ENCODE measurements at regions not wholly inside any gene's neighbourhood (a gene's known extent, or its start where the extent isn't known, plus 50 kb on each side); places are given as distances from the start of the nearest gene placed in this dataset.
"Not testable (repeated sequence)": the region's sequence is repeated elsewhere in the genome, so short reads cannot be mapped to it uniquely, and the experiment has no call there.

DNA sequence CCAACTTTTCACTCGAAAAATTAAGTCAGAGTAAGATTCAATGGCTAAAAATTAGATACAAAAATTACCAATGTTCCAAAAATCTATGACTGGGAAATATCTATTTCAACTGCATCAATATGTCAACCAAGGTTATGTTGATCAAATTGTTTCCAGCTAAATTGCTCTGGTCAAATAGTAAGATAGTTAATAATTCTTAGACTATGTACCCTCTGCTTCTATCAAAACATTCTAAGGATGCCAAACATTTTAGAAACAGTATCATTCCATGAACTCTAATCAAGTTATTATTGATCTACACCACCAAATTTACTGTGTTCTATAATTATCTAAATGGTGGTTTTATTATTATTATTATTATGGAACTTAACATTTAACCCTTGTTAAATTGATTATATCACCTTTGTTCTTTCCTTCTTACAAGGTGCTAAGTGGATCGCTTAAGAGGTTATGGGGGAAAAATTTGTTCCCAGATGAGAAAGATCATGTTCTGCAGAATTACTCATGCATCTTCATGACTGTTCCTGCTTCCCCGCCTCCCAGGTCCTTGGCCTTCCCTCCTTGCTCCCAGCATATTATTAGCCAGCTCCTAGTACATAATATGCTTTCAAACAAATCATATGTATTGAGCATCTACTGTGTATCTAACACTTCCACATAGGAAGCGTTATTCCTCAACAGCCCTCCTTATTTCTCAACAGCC is 240.5 kb upstream of the KRR1 start:
- H3K4me3 Mint-ChIP-seq = no peak overlapping the region
- H3K9me3 Mint-ChIP-seq = 0 out of 2 replicates have a peak, but pooled peaks cover 3% of the 10 kb centered on the region
- H3K36me3 Mint-ChIP-seq = no peaks in the 10 kb centered on the region; the same call in 1 of the 2 replicates
- POLR2A ChIA-PET = no interaction called here
- ATAC-seq (no peak), DNase-seq (ENCODE audit: low spot score) (no peak)
- peaks cover 4% of the 10 kb centered on the region for H3K4me1 Mint-ChIP-seq
- no peak overlapping the region for H3K27ac Mint-ChIP-seq
- TF ChIP-seq IRF2 (CRISPR knock-in tag; IDR thresholded peaks at IDR 0.05; ENCODE audit: borderline replicate concordance, low read depth) (no peak), FOXP1 (CRISPR knock-in tag; IDR thresholded peaks at IDR 0.05; ENCODE audit: borderline replicate concordance) (no peak), CDX4 (CRISPR knock-in tag; IDR thresholded peaks at IDR 0.05; ENCODE audit: borderline replicate concordance) (no peak)
- H3K27me3 Mint-ChIP-seq (ENCODE audit: low read depth) = no peaks in the 10 kb centered on the region
- CTCF ChIA-PET = no interaction called here

DNA sequence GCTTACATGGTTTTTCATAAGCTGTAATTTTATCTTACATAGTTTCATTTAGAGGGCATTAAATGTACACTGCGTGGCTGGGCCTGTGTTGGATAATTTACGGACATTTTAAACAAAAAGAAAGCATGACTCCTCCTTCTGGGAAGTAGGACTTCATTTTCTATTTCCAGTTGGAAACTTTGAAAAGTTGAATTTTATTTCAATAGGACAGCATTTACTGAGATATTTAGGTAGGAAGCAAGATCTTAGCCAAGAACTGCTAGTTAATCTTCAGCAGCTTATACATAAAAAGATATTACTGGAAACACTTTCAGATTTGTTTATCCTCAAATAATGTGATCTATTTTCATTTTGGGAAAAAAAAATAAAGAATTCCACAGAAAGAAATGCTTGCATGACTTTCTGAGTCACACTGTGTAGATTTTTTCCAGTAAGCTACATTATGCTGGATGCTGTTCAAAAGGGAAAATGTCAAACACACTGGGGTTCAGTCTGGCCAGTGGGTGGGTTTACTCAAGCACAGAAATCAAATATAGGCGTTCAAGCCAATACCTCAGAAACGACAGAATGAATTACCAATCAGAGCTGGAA is 239.4 kb upstream of the KRR1 start:
- Mint-ChIP-seq H3K4me3 (no peak overlapping the region), H3K36me3 (no peaks in the 10 kb centered on the region; the same call in 1 of the 2 replicates), H3K27me3 (ENCODE audit: low read depth) (no peaks in the 10 kb centered on the region), H3K9me3 (0 out of 2 replicates have a peak, but pooled peaks cover 3% of the 10 kb centered on the region), H3K27ac (no peak overlapping the region), H3K4me1 (peaks cover 13% of the 10 kb centered on the region)
- POLR2A ChIA-PET = no interaction called here
- DNase-seq (ENCODE audit: low spot score) = no peak
- no peak for TF ChIP-seq ATF1 (CRISPR knock-in tag; IDR thresholded peaks at IDR 0.05)
- TF ChIP-seq NR1H2 (CRISPR knock-in tag; IDR thresholded peaks at IDR 0.05) = no peak
- TF ChIP-seq ZNF232 (CRISPR knock-in tag; IDR thresholded peaks at IDR 0.05) = no peak
- CTCF ChIA-PET = no interaction called here
- no peak for ATAC-seq

DNA sequence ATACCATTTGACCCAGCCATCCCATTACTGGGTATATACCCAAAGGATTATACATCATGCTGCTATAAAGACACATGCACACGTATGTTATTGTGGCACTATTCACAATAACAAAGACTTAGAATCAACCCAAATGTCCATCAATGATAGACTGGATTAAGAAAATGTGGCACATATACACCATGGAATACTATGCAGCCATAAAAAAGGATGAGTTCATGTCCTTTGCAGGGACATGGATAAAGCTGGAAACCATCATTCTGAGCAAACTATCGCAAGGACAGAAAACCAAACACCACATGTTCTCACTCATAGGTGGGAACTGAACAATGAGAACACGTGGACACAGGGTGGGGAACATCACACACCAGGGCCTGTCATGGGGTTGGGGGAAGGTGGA is 237.6 kb upstream of the KRR1 start:
- H3K36me3 Mint-ChIP-seq; DNase-seq (ENCODE audit: low spot score); ATAC-seq; CTCF ChIA-PET; H3K4me3 Mint-ChIP-seq; H3K27ac Mint-ChIP-seq; H3K27me3 Mint-ChIP-seq (ENCODE audit: low read depth); H3K9me3 Mint-ChIP-seq: not testable (repeated sequence)
- POLR2A ChIA-PET = interaction anchor here (0.7 kb wide), 1 partner anchor 1376 kb away, joined by 4 read pairs; no protein-coding TSS in a partner anchor
- peaks cover 27% of the 10 kb centered on the region for H3K4me1 Mint-ChIP-seq

GRCh38 chr12:75748136-75748535 is 236.7 kb upstream of the KRR1 start:
- no peaks in the 10 kb centered on the region for H3K27me3 Mint-ChIP-seq (ENCODE audit: low read depth)
- ATAC-seq (no peak), DNase-seq (ENCODE audit: low spot score) (no peak)
- CTCF ChIA-PET = no interaction called here
- POLR2A ChIA-PET = no interaction called here
- no peaks in the 10 kb centered on the region; the same call in 1 of the 2 replicates for H3K36me3 Mint-ChIP-seq
- H3K27ac Mint-ChIP-seq = no peak overlapping the region
- peaks cover 27% of the 10 kb centered on the region for H3K4me1 Mint-ChIP-seq
- no peak overlapping the region for H3K4me3 Mint-ChIP-seq
- no peak for TF ChIP-seq HMGA2 (CRISPR knock-in tag; IDR thresholded peaks at IDR 0.05)
- no peak for TF ChIP-seq CREB1 (CRISPR knock-in tag; IDR thresholded peaks at IDR 0.05)
- no peak for TF ChIP-seq RORB (CRISPR knock-in tag; IDR thresholded peaks at IDR 0.05)
- H3K9me3 Mint-ChIP-seq = 0 out of 2 replicates have a peak, but pooled peaks cover 3% of the 10 kb centered on the region

- no peaks in the 10 kb centered on the region; the same call in 1 of the 2 replicates for H3K36me3 Mint-ChIP-seq
- no peak overlapping the region for H3K4me3 Mint-ChIP-seq
- no peak for TF ChIP-seq SP1 (CRISPR knock-in tag; conservative IDR thresholded peaks at IDR 0.05)
- TF ChIP-seq ATF2 (CRISPR knock-in tag; IDR thresholded peaks at IDR 0.05; ENCODE audit: borderline replicate concordance, low read depth) = no peak
- TF ChIP-seq CDX4 (CRISPR knock-in tag; IDR thresholded peaks at IDR 0.05; ENCODE audit: borderline replicate concordance) = no peak
- no peak for TF ChIP-seq IRF2 (CRISPR knock-in tag; IDR thresholded peaks at IDR 0.05; ENCODE audit: borderline replicate concordance, low read depth)
- no peak for TF ChIP-seq ZNF281 (CRISPR knock-in tag; IDR thresholded peaks at IDR 0.05)
- no peak for TF ChIP-seq NR1H2 (CRISPR knock-in tag; IDR thresholded peaks at IDR 0.05)
- TF ChIP-seq NFE2L1 (CRISPR knock-in tag; IDR thresholded peaks at IDR 0.05) = no peak
- TF ChIP-seq MXD4 (CRISPR knock-in tag; IDR thresholded peaks at IDR 0.05; ENCODE audit: borderline replicate concordance) = no peak
- no peak for TF ChIP-seq ZNF138 (CRISPR knock-in tag; conservative IDR thresholded peaks at IDR 0.05)
- TF ChIP-seq HMGA2 (CRISPR knock-in tag; IDR thresholded peaks at IDR 0.05) = no peak
- TF ChIP-seq CBFB (CRISPR knock-in tag; IDR thresholded peaks at IDR 0.05; ENCODE audit: low read depth) = no peak
- TF ChIP-seq, protein P1, sequence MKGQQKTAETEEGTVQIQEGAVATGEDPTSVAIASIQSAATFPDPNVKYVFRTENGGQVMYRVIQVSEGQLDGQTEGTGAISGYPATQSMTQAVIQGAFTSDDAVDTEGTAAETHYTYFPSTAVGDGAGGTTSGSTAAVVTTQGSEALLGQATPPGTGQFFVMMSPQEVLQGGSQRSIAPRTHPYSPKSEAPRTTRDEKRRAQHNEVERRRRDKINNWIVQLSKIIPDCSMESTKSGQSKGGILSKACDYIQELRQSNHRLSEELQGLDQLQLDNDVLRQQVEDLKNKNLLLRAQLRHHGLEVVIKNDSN (CRISPR knock-in tag; IDR thresholded peaks at IDR 0.05) = no peak
- TF ChIP-seq SMAD4 (CRISPR knock-in tag; IDR thresholded peaks at IDR 0.05) = no peak
Observed at GRCh38 chr12:75747572-75748021, 236.2 kb upstream of the KRR1 start.

More at GRCh38 chr12:75747572-75748021, 236.2 kb upstream of the KRR1 start:
- Mint-ChIP-seq H3K4me1 (peaks cover 27% of the 10 kb centered on the region), H3K27ac (no peak overlapping the region), H3K27me3 (ENCODE audit: low read depth) (no peaks in the 10 kb centered on the region), H3K9me3 (0 out of 2 replicates have a peak, but pooled peaks cover 3% of the 10 kb centered on the region)
- ChIA-PET POLR2A (no interaction called here), CTCF (no interaction called here)
- DNase-seq (ENCODE audit: low spot score) = no peak
- ATAC-seq = no peak

Measured in WTC11 (cell line).